Heart left ventricle (tissue), 16 donors: ENCODE measurements at regions not wholly inside any gene's neighbourhood (a gene's known extent, or its start where the extent isn't known, plus 50 kb on each side); places are given as distances from the start of the nearest gene placed in this dataset.

ENCODE experiments used
- ATAC-seq, 4 donors: fragments of 200-7000 bp; cut with Tn5 transposase; one replicate each; pipeline ENCODE4 v1.9.1; 2020 to 2022; ENCODE audit warnings: moderate library complexity in 4 of 4, mild to moderate bottlenecking in 3 of 4, moderate number of reproducible peaks in 1 of 4
- DNase-seq, 5 donors: peaks; one replicate each; pipeline ENCODE4 v3.0.0-alpha.2; 2020
- H3K27ac ChIP-seq, 12 donors: fragments of 200-600 bp; sonication (generic) in 4 of 12; one replicate each; pipeline versions ENCODE4 v1.5.0 to v1.8.0; 2016 to 2022; ENCODE audit warnings: mild to moderate bottlenecking in 2 of 12
- H3K27me3 ChIP-seq, 9 donors: fragments of 200-600 bp; sonication (generic) in 2 of 9; one replicate each; pipeline versions ENCODE4 v1.5.1 to v1.8.0; 2016 to 2022; ENCODE audit warnings: mild to moderate bottlenecking in 3 of 9
- H3K36me3 ChIP-seq, 9 donors: fragments of 200-600 bp; sonication (generic) in 2 of 9; one replicate each; pipeline versions ENCODE4 v1.5.0 to v1.8.0; 2018 to 2022; ENCODE audit warnings: mild to moderate bottlenecking in 2 of 9
- H3K4me1 ChIP-seq, 12 donors: fragments of 200-600 bp; sonication (generic) in 4 of 12; one replicate each; pipeline versions ENCODE4 v1.5.0 to v1.8.0; 2016 to 2022; ENCODE audit warnings: mild to moderate bottlenecking in 3 of 12
- H3K4me3 ChIP-seq, 12 donors: fragments of 200-600 bp; sonication (generic) in 4 of 12; one replicate each; pipeline versions ENCODE4 v1.5.0 to v1.8.0; 2017 to 2022; ENCODE audit warnings: mild to moderate bottlenecking in 9 of 12, moderate library complexity in 4 of 12
- H3K9me3 ChIP-seq, 12 donors: fragments of 200-600 bp; sonication (generic) in 4 of 12; one replicate each; pipeline versions ENCODE4 v1.5.0 to v1.8.0; 2016 to 2022; ENCODE audit warnings: mild to moderate bottlenecking in 1 of 12
- POLR2A ChIP-seq, 2 donors: fragments of 450-650 bp; IDR thresholded peaks; one replicate each; pipeline ENCODE4 v1.6.1; 2017; ENCODE audit warnings: antibody characterized with exemption in 2 of 2, mild to moderate bottlenecking in 2 of 2, moderate library complexity in 2 of 2
- WGBS, 4 donors: extraction: QIAGEN DNeasy Blood & Tissue Kit in 2 of 4; methylation state at CpG; one replicate each; pipeline versions ENCODE4 v1.1.5 to v1.1.7; 2013 to 2018; 5-methylcytosine and 5-hydroxymethylcytosine counted together
- intact Hi-C, 10 donors: fragments of 100-400 bp; cut with DNase I; formaldehyde crosslinking; loops; one replicate each; pipeline versions ENCODE4 v1.11.1 to v1.14.2; 2022
- TF ChIP-seq, protein P1 (sequence below), 12 donors: fragments of 200-600 bp; sonication (generic) in 4 of 12; IDR thresholded peaks; one replicate each; pipeline versions ENCODE4 v1.5.0 to v1.8.0; 2018 to 2022; ENCODE audit warnings: antibody characterized with exemption in 12 of 12, mild to moderate bottlenecking in 5 of 12
- donor health status: ischemic (EF 13 %, LVEDD 7.1; RV severe dilation, severe dysfunction).
- donor health status: healthy with polysubstance abuse.
- donor health status: DM: no; HTN: yes; CAD: no.
- donor health status: DM: no; HTN: no; CAD: no.
- donor health status: ischemic (EF 25% LVEDD 6.9; RV normal size, moderate dysfunction).
- donor health status: ischemic (EF 25% LVEDD 5.7; RV mildly dilated, moderate dysfunction).
- donor health status: healthy.
- donor health status: DM: yes; HTN: yes; CAD: no.
- donor health status: ischemic (EF 35%, LVEDD 5.7; RV mildly dilated, moderate dysfunction).
- donor health status: nonischemic (EF 11% LVEDD 7.7; RV severe dilation, severe dysfunction).
- donor health status: DM: yes; HTN: yes; CAD: no.
- donor health status: PGD.
- donor health status: ischemic (EF 29% LVEDD 5.4; RV normal size, mild dysfunction).
- donor health status: nonischemic (EF 23%, LVEDD 6.1; RV moderate dilation, normal function).

DNA sequence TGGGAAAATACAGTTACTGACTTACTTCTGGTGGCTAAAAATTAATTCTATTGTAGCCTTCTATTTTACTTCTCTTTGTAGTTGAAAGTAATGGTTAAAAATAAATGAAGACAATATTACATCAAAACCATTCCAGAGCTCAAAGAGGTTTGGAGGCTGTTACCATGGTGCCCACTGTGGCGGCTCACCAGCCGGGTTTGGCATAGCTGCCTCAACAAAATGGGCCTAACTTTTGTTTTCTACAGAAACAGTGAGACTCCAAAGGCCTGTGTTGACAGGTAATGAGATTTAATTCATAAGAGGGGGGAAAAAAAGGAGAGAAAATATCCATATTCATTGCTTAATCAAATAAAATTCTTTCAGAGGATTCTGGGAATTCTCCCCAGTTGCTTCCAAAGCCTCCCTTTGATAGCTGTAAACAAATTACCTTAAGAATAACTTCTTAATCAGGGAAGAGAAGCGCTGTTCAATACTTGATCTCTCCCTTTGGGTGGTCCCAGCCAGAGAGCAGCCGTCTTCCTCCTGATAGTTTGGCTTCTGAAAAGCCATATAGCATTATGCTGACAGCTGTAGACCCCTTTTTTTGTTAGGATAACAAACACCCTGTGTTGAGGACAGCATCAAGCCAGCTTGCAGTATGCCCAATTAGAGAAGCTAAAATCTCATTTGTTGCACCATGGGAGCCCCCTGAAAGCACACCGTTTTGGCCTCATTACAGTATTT is 266.8 kb downstream of the NEDD1 start:
- ATAC-seq (no peak), DNase-seq (no peak)
- H3K4me3 ChIP-seq: no peak overlapping the region
- H3K27ac ChIP-seq: no peak overlapping the region
- no peaks in the 10 kb centered on the region for H3K4me1 ChIP-seq
- 39 to 59% (median 51%) methylated on average over 5 of the region's 5 CpGs for WGBS, 4 donors
- H3K9me3 ChIP-seq: no peaks in the 10 kb centered on the region
- H3K27me3 ChIP-seq: no peaks in the 10 kb centered on the region
- no peak for TF ChIP-seq POLR2A (IDR thresholded peaks at IDR 0.05)
- TF ChIP-seq, protein P1, sequence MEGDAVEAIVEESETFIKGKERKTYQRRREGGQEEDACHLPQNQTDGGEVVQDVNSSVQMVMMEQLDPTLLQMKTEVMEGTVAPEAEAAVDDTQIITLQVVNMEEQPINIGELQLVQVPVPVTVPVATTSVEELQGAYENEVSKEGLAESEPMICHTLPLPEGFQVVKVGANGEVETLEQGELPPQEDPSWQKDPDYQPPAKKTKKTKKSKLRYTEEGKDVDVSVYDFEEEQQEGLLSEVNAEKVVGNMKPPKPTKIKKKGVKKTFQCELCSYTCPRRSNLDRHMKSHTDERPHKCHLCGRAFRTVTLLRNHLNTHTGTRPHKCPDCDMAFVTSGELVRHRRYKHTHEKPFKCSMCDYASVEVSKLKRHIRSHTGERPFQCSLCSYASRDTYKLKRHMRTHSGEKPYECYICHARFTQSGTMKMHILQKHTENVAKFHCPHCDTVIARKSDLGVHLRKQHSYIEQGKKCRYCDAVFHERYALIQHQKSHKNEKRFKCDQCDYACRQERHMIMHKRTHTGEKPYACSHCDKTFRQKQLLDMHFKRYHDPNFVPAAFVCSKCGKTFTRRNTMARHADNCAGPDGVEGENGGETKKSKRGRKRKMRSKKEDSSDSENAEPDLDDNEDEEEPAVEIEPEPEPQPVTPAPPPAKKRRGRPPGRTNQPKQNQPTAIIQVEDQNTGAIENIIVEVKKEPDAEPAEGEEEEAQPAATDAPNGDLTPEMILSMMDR (IDR thresholded peaks at IDR 0.05): no peak
- intact Hi-C loops: no loop called here
- no peaks in the 10 kb centered on the region for H3K36me3 ChIP-seq

DNA sequence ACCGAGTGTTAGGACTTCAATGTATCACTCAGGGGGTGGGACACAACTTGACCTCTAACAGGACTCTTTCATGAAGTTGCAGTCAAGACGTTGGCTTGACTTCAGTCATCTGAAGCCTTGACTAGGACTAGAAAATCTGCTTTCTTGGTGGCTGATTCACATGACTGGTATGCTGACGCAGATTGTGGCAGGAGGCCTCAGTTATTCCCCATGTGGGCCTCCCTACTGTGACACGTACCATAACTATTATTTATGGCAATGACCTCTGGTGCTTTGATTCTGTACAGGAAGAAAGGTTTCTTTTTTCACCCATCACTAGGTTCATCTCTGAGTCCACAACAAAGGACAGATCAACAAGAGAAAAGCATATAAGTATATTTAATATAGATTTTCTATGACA is 270.4 kb downstream of the NEDD1 start:
- Histone ChIP-seq H3K4me3 (no peak overlapping the region), H3K27me3 (no peaks in the 10 kb centered on the region), H3K9me3 (no peaks in the 10 kb centered on the region), H3K4me1 (no peaks in the 10 kb centered on the region), H3K36me3 (no peaks in the 10 kb centered on the region), H3K27ac (no peak overlapping the region)
- ATAC-seq (no peak), DNase-seq (no peak)
- intact Hi-C loops: no loop called here
- 85 to 89% (median 86%) methylated on average over 4 of the region's 4 CpGs for WGBS, 4 donors
- TF ChIP-seq, protein P1 (IDR thresholded peaks at IDR 0.05): no peak
- TF ChIP-seq POLR2A (IDR thresholded peaks at IDR 0.05): no peak

DNA sequence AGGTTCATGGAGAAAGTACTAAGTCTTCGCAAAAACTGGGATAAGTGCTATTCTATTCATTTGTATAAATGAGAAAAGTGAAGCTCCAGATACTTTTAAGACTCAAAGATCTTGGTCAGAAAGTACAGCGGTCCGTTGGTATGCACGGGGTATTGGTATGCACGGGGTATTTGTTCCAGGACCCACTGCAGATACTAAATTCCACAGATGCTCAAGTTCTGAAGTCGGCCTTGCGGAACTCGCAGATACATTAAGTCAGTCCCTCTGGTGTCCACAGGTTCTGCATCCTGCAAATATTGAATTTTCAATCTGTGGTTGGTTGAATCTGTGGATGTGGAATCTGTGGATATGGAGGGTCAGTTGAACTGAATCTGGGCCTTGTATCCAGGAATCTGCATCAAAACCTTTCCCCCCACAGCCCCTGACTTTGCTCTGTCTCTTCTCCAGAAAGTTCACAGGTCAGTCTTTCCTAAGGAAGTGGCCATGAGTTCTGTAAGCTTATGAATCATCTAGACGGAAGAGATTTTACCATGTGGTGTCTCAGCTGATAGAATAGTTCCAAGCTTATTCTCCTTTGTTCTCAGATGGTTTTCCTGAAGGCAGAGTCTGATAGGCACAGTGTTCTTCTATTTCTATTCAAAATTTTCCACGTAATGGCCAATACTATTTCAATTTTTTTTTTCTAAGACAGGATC is 274.7 kb downstream of the NEDD1 start:
- H3K27ac ChIP-seq: no peak overlapping the region
- H3K4me1 ChIP-seq: no peaks in the 10 kb centered on the region
- WGBS, 4 donors: 67 to 76% (median 70%) methylated on average over 10 of the region's 10 CpGs
- H3K4me3 ChIP-seq: no peak overlapping the region
- ATAC-seq: no peak
- no peaks in the 10 kb centered on the region for H3K36me3 ChIP-seq
- no peak for DNase-seq
- H3K27me3 ChIP-seq: no peaks in the 10 kb centered on the region
- no peaks in the 10 kb centered on the region for H3K9me3 ChIP-seq
- TF ChIP-seq POLR2A (IDR thresholded peaks at IDR 0.05): no peak
- TF ChIP-seq, protein P1 (IDR thresholded peaks at IDR 0.05): no peak
- intact Hi-C loops: no loop called here

DNA sequence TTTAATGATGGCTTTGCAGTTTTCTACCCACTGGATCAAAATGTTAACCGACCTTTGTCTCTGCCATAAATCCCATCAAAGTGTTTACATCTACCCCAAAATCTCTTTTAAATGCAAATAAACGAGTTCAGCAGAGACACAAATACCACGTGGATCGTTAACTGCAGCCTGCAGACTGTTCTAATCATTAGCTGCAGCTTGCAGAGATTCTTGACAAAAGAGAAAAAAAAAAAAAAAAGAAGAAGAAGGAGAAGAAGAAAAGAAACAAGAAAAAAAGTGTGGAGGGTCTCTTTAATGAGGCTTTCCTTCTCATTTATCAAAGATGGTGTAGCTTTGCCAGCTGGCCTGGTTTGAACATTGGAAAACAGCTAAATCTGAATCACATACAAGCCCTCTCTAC is 275.7 kb downstream of the NEDD1 start:
- ATAC-seq (no peak), DNase-seq (no peak)
- Histone ChIP-seq H3K27ac (no peak overlapping the region), H3K4me3 (no peak overlapping the region), H3K36me3 (no peaks in the 10 kb centered on the region), H3K9me3 (peaks cover 0 to 6% (median 0%) of the 10 kb centered on the region in 12 donors), H3K27me3 (no peaks in the 10 kb centered on the region), H3K4me1 (no peaks in the 10 kb centered on the region)
- 36 to 45% (median 45%) methylated on average over 4 of the region's 4 CpGs for WGBS, 4 donors
- TF ChIP-seq, protein P1 (IDR thresholded peaks at IDR 0.05): no peak
- TF ChIP-seq POLR2A (IDR thresholded peaks at IDR 0.05): no peak
- intact Hi-C loops: no loop called here
